ENCODE measurements at regions not wholly inside any gene's neighbourhood (a gene's known extent, or its start where the extent isn't known, plus 50 kb on each side); places are given as distances from the start of the nearest gene placed in this dataset.

GRCh38 chr9:89747596-89747995 lies 142.8 kb downstream of the GADD45G start:
- DNase-seq (ENCODE audit: low read depth): no peak
- H3K4me3 ChIP-seq (ENCODE audit: low read depth, low read length): no peak overlapping the region
- no peak for TF ChIP-seq CTCF (IDR thresholded peaks at IDR 0.05; ENCODE audit: control insufficient read depth, extremely low read depth, insufficient read depth)

GRCh38 chr9:89748021-89748670 lies 143.3 kb downstream of the GADD45G start:
- DNase-seq (ENCODE audit: low read depth): peak; percentile 60
- TF ChIP-seq CTCF (IDR thresholded peaks at IDR 0.05; ENCODE audit: control insufficient read depth, extremely low read depth, insufficient read depth): no peak
- H3K4me3 ChIP-seq (ENCODE audit: low read depth, low read length): no peak overlapping the region

GRCh38 chr9:89748831-89749499 lies 144.2 kb downstream of the GADD45G start:
- no peak for DNase-seq (ENCODE audit: low read depth)
- TF ChIP-seq CTCF (IDR thresholded peaks at IDR 0.05; ENCODE audit: control insufficient read depth, extremely low read depth, insufficient read depth): no peak

GRCh38 chr9:89749500-89750116 lies 144.8 kb downstream of the GADD45G start:
- DNase-seq (ENCODE audit: low read depth): no peak
- no peak for TF ChIP-seq CTCF (IDR thresholded peaks at IDR 0.05; ENCODE audit: control insufficient read depth, extremely low read depth, insufficient read depth)
- no peak overlapping the region for H3K4me3 ChIP-seq (ENCODE audit: low read depth, low read length)

More at GRCh38 chr9:89748831-89749499, 144.2 kb downstream of the GADD45G start:
- H3K4me3 ChIP-seq (ENCODE audit: low read depth, low read length): no peak overlapping the region

- no peak overlapping the region for H3K4me3 ChIP-seq (ENCODE audit: low read depth, low read length)
- no peak for DNase-seq (ENCODE audit: low read depth)
- TF ChIP-seq CTCF (IDR thresholded peaks at IDR 0.05; ENCODE audit: control insufficient read depth, extremely low read depth, insufficient read depth): no peak
Observed at GRCh38 chr9:89750117-89750791, 145.4 kb downstream of the GADD45G start.

- no peak for DNase-seq (ENCODE audit: low read depth)
- no peak overlapping the region for H3K4me3 ChIP-seq (ENCODE audit: low read depth, low read length)
- no peak for TF ChIP-seq CTCF (IDR thresholded peaks at IDR 0.05; ENCODE audit: control insufficient read depth, extremely low read depth, insufficient read depth)
Observed at GRCh38 chr9:89751079-89751825, 146.4 kb downstream of the GADD45G start.
